ENCODE measurements at regions not wholly inside any gene's neighbourhood (a gene's known extent, or its start where the extent isn't known, plus 50 kb on each side); places are given as distances from the start of the nearest gene placed in this dataset.

DNA sequence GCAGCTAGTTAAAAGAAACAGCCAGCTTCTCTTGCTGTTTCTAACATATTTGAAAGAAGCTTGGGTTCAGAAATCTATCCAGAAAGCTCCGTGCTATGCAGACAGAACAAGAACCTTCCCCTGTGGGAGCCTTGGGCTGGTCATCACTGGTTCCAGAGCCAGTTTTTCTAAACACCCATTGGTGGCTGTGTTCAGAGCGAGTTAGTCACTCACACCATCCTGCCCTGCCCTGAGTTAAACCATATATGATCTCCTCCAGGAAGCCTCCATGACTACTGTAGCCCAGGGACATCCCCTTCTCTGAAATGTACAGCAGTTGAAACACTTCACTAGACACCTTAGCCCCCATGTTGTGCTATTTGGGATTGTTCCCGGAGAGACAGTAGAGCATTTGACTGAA, 200.8 kb upstream of the SGCG start:
- POLR2A ChIA-PET: no interaction called here
- intact Hi-C loops (cut with micrococcal nuclease): no loop called here
- Mint-ChIP-seq H3K27ac (no peak overlapping the region), H3K4me1 (no peaks in the 10 kb centered on the region), H3K4me3 (no peak overlapping the region), H3K9me3 (ENCODE audit: insufficient read depth) (peaks cover 4% of the 10 kb centered on the region), H3K27me3 (no peaks in the 10 kb centered on the region)
- Histone ChIP-seq H4K20me1 (ENCODE audit: control insufficient read depth, insufficient read depth, low read length, poor library complexity, severe bottlenecking) (no peaks in the 10 kb centered on the region), H3K9ac (ENCODE audit: low read length) (no peak overlapping the region), H3K27ac (ENCODE audit: low read length in 2 of 2) (no peak overlapping the region), H3K79me2 (ENCODE audit: control insufficient read depth, insufficient read depth, low read length) (no peaks in the 10 kb centered on the region), H3K9me3 (ENCODE audit: control extremely low read depth in 1 of 3, control insufficient read depth in 2 of 3, insufficient read depth in 1 of 3, low read length in 2 of 3) (peaks cover 0 to 41% (median 0%) of the 10 kb centered on the region in 3 donors), H3K27me3 (replicated peaks in 1 of 4; ENCODE audit: control extremely low read depth in 1 of 4, control insufficient read depth in 3 of 4, insufficient read depth in 4 of 4, low read length in 3 of 4) (no peaks in the 10 kb centered on the region), H3K36me3 (replicated peaks in 1 of 2; ENCODE audit: control extremely low read depth in 1 of 2, control insufficient read depth in 1 of 2, extremely low read depth in 1 of 2, insufficient read depth in 2 of 2, low read length in 1 of 2) (no peaks in the 10 kb centered on the region), H3K4me2 (replicated peaks; ENCODE audit: low read depth, low read length, poor library complexity, severe bottlenecking) (no peak overlapping the region), H2AFZ (ENCODE audit: insufficient read depth, low read depth, low read length, poor library complexity, severe bottlenecking) (no peak overlapping the region), H3K4me1 (ENCODE audit: control insufficient read depth in 2 of 2, insufficient read depth in 2 of 2, low read length in 2 of 2) (no peaks in the 10 kb centered on the region), H3K4me3 (ENCODE audit: control extremely low read depth in 1 of 5, extremely low read depth in 1 of 5, insufficient read depth in 1 of 5, low read depth in 2 of 5, low read length in 4 of 5) (no peak overlapping the region)
- ATAC-seq (ENCODE audit: low read depth) (no peak), DNase-seq (no peak)
- WGBS (ENCODE audit: insufficient coverage): 85% methylated on average over 1 of the region's 3 CpGs
- TF ChIP-seq EZH2 (IDR thresholded peaks at IDR 0.05; ENCODE audit: borderline replicate concordance, insufficient read depth, low read depth, low read length, poor library complexity, severe bottlenecking): no peak
- TF ChIP-seq, protein P1, sequence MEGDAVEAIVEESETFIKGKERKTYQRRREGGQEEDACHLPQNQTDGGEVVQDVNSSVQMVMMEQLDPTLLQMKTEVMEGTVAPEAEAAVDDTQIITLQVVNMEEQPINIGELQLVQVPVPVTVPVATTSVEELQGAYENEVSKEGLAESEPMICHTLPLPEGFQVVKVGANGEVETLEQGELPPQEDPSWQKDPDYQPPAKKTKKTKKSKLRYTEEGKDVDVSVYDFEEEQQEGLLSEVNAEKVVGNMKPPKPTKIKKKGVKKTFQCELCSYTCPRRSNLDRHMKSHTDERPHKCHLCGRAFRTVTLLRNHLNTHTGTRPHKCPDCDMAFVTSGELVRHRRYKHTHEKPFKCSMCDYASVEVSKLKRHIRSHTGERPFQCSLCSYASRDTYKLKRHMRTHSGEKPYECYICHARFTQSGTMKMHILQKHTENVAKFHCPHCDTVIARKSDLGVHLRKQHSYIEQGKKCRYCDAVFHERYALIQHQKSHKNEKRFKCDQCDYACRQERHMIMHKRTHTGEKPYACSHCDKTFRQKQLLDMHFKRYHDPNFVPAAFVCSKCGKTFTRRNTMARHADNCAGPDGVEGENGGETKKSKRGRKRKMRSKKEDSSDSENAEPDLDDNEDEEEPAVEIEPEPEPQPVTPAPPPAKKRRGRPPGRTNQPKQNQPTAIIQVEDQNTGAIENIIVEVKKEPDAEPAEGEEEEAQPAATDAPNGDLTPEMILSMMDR (IDR thresholded peaks at IDR 0.05): no peak
- CTCF ChIA-PET: no interaction called here

DNA sequence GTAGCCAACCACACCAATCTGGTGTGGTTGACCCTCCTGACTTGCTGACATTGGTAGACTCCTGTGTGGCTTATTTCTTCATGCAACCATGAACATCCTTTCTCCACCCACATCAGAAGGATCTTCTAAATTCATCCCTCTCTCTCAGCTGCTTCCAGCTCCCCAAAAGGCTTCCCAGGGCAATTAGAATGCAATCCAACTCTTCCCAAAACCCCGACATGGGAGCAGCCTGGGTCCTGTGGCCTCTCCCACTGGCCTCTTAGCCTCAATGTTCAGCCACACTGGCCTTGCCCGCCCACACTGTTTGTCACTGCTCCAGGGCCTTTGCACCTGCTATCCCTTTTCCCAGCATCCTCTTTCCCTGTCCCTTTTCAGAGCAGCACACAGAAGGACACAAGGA, 199.8 kb upstream of the SGCG start:
- H2AFZ ChIP-seq (ENCODE audit: insufficient read depth, low read depth, low read length, poor library complexity, severe bottlenecking): no peak overlapping the region
- ATAC-seq (ENCODE audit: low read depth) (no peak), DNase-seq (no peak)
- TF ChIP-seq EZH2 (IDR thresholded peaks at IDR 0.05; ENCODE audit: borderline replicate concordance, insufficient read depth, low read depth, low read length, poor library complexity, severe bottlenecking): no peak
- TF ChIP-seq, protein P1 (IDR thresholded peaks at IDR 0.05): no peak
- no peaks in the 10 kb centered on the region for H3K27me3 ChIP-seq (replicated peaks in 1 of 4; ENCODE audit: control extremely low read depth in 1 of 4, control insufficient read depth in 3 of 4, insufficient read depth in 4 of 4, low read length in 3 of 4)
- H3K4me1 ChIP-seq (ENCODE audit: control insufficient read depth in 2 of 2, insufficient read depth in 2 of 2, low read length in 2 of 2): no peaks in the 10 kb centered on the region
- no peak overlapping the region for H3K27ac ChIP-seq (ENCODE audit: low read length in 2 of 2)
- no peaks in the 10 kb centered on the region for H3K27me3 Mint-ChIP-seq
- no peaks in the 10 kb centered on the region for H3K4me1 Mint-ChIP-seq
- no peak overlapping the region for H3K4me3 Mint-ChIP-seq
- ChIA-PET POLR2A (no interaction called here), CTCF (no interaction called here)
- H3K79me2 ChIP-seq (ENCODE audit: control insufficient read depth, insufficient read depth, low read length): no peaks in the 10 kb centered on the region
- intact Hi-C loops (cut with micrococcal nuclease): no loop called here
- H3K9me3 ChIP-seq (ENCODE audit: control extremely low read depth in 1 of 3, control insufficient read depth in 2 of 3, insufficient read depth in 1 of 3, low read length in 2 of 3): peaks cover 0 to 44% (median 0%) of the 10 kb centered on the region in 3 donors
- no peak overlapping the region for H3K9ac ChIP-seq (ENCODE audit: low read length)
- no peaks in the 10 kb centered on the region for H3K36me3 ChIP-seq (replicated peaks in 1 of 2; ENCODE audit: control extremely low read depth in 1 of 2, control insufficient read depth in 1 of 2, extremely low read depth in 1 of 2, insufficient read depth in 2 of 2, low read length in 1 of 2)
- 85% methylated on average over 2 of the region's 2 CpGs for WGBS (ENCODE audit: insufficient coverage)
- H3K27ac Mint-ChIP-seq: no peak overlapping the region
- no peaks in the 10 kb centered on the region for H4K20me1 ChIP-seq (ENCODE audit: control insufficient read depth, insufficient read depth, low read length, poor library complexity, severe bottlenecking)
- H3K9me3 Mint-ChIP-seq (ENCODE audit: insufficient read depth): peaks cover 4% of the 10 kb centered on the region
- H3K4me3 ChIP-seq (ENCODE audit: control extremely low read depth in 1 of 5, extremely low read depth in 1 of 5, insufficient read depth in 1 of 5, low read depth in 2 of 5, low read length in 4 of 5): no peak overlapping the region
- no peak overlapping the region for H3K4me2 ChIP-seq (replicated peaks; ENCODE audit: low read depth, low read length, poor library complexity, severe bottlenecking)

All from B cell (primary cell).